DMS53 (cell line): ENCODE measurements at regions not wholly inside any gene's neighbourhood (a gene's known extent, or its start where the extent isn't known, plus 50 kb on each side); places are given as distances from the start of the nearest gene placed in this dataset.

ENCODE experiments used
- DNase-seq: peaks from one replicate; lab custom pipeline; 2025; lab: John Stamatoyannopoulos, UW

GRCh38 chr5:143730112-143730801, 81.7 kb upstream of the HMHB1 start:
- no peak for DNase-seq

- DNase-seq = no peak
Observed at GRCh38 chr5:143729334-143729946, 82.5 kb upstream of the HMHB1 start.

DNA sequence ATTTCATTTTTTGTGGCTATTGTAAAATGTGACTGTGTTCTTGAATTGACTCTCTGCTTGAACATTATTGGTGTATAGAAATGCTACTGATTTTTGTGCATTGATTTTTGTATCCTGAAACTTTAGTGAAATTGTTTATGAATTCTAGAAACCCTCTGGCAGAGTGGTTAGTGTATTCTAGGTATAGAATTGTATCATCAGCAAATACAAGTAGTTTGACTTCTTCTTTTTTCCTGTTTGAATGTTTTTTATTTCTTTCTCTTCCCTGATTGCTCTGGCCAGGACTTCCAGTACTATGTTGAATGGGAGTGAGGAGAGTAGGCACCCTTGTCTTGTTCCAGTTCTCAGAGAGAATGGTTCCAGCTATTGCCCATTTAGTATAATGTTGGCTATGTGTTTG, 88.8 kb upstream of the HMHB1 start:
- no peak for DNase-seq

- DNase-seq = no peak
Observed at GRCh38 chr5:143721925-143722324, 90.0 kb upstream of the HMHB1 start.

- no peak for DNase-seq
Observed at GRCh38 chr5:143720689-143721088, 91.3 kb upstream of the HMHB1 start.

- no peak for DNase-seq
Observed at GRCh38 chr5:143717400-143717799, 94.6 kb upstream of the HMHB1 start.

GRCh38 chr5:143716881-143717280, 95.1 kb upstream of the HMHB1 start:
- no peak for DNase-seq

GRCh38 chr5:143715616-143716015, 96.3 kb upstream of the HMHB1 start:
- no peak for DNase-seq

GRCh38 chr5:143714629-143715028, 97.3 kb upstream of the HMHB1 start:
- DNase-seq = peak; percentile 28

DNA sequence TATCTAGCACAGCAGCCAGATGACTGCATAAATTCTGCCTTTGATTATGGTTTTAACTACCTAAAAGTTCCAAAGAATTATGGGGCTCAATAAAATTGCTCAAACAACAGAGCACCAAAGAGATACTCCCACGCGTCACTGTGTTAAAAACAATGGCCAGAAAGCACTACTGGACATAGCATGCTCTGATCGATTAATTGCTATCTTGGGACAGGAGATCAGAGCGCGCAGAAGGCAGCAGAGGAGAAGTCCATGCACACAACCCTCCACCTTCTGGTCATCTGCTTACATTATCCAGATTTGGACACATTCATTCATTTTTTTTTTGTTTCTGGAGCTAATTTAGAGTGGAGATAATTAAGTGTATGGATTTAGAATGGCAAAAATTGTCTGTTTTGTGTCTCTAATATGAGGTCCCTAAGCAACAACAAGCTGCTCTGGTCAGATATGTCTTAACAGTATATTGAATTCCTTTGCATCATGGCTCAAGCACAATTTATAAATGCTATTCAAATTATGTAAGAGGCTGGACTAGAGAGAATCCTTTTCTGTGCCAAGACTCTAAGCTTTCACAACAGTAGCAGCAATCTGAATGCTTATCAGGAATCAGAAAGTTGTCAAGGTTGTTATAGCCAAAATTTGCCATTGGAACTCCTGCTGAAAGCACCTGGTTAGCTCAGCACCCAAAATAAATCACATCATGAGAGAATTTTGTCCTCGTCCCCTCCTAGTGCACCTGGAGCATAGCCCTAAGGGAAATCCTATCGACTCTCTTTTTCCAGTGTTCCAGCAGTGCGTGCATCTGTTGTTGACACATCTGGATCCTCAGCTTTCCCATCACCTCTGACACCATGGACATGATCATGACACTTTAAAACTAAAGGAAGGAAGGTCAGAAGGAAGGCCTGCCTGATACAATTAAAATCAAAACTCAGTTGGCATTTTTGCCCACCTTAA, 98.6 kb upstream of the HMHB1 start:
- DNase-seq = no peak

DNA sequence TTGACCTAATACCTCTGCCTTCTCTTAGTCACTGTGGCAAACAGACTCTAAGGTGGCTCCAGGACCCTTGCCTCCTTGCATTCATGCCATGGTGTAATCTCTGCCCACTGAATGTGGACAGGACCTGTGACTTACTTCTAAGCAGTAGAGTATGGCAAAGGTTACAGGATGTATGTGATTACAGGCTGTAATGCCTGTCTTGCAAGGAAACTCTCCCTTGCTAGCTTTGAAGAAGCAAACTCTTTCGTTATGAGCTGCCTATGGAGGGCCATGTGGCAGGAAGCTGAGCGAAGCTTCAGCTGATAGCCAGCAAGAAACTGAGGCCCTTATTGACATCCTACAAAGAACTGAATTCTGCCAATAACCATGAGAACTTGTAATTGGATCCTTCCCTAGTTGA, 103.3 kb upstream of the HMHB1 start:
- no peak for DNase-seq

- DNase-seq = no peak
Observed at GRCh38 chr5:143707806-143708205, 104.2 kb upstream of the HMHB1 start.

DNA sequence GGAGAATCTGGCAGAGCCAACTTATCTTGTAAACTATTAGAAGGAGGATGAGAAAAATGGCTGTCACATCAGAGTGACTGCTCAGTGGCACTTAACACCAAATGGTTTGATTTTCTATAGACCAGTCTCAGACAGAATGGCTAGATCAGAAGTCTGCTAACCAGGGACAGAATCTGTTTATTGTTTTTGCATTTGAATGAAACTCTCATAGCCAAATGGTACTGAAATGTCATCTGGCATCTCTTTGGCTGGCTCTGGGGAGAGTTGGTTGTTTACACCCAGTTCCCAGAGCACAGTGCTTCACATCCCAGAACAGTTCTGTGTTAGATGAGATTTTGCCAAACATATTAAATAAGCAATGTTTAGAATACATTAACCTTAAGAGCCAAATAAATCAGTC, 106.6 kb upstream of the HMHB1 start:
- no peak for DNase-seq

DNA sequence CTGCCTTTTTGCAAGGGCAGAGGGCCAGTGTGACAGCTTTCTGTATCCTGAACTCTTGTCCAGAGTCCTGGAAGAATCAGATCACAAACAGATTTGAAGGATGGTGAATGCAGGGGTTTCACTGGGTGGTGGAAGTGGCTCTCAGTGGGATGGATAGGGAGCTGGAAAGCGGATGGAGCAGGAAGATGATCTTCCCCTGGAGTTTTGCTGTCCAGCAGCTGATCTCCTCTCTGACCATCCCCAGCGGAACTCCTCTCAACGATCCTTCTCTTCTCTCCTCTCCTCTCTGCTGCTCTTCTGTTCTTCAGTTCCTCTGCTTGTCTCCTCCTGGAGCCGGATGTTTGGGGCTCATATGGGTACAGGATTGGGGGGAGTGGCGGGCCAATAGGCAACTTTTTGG, 108.3 kb upstream of the HMHB1 start:
- DNase-seq = no peak

- DNase-seq = no peak
Observed at GRCh38 chr5:143701493-143701892, 110.5 kb upstream of the HMHB1 start.

DNA sequence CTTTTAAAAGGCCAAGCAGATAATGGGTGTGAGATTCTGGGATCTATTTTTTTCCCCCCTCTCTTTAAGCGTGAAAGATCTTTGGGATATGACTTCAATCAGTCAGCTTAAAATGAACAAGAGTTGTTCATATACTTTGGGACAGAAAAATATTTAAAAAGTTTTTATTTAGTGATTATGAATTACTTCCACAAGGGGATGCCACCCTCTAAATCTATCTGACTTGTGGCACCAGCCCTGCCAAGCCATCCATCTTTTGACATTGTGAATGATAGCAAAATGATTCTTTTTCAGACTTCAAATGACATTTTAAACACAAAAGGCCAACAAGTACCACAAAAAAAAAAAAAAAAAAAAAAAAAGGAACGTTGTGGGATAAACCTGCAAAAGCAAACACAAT, 111.0 kb upstream of the HMHB1 start:
- no peak for DNase-seq

DNA sequence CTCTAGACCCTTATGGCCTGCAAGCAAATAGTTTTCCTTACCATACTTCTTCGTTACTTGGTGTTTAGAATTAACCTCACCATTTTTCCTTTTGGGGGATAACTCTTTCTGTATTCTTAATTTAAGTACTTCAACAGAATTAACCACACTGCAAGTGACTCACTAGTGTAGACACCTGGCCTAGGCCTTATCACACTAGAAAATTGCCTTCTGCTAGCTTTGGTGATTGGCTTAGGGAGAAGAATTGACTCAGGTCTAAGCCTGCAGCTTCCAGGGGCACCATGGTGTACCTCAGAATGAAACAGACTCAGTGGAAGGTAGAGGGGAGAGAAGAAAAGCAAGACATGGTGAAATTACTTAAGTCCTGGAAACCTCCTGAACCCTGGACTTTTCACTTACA, 112.8 kb upstream of the HMHB1 start:
- peak; percentile 41 for DNase-seq

DNA sequence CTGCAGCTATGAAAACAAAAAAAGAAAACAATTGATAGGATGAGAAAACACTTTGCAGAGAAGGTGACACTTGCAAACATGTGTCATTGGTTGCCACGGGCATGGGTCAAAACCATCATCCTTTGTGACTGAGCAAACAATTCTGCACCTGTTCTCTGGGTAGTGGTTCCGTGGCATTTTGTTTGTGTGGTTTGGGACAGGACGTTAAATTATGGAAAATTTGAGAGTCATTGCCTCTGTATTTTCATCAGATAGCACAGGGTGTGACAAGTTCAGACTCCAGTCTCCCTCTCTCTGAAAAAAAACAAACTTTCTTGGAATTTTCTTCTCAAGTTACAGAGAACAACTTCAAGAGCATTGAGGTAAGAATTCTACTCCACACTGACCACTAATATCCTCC, 113.4 kb upstream of the HMHB1 start:
- peak; percentile 86 for DNase-seq

GRCh38 chr5:143696921-143697320, 115.0 kb upstream of the HMHB1 start:
- no peak for DNase-seq

DNA sequence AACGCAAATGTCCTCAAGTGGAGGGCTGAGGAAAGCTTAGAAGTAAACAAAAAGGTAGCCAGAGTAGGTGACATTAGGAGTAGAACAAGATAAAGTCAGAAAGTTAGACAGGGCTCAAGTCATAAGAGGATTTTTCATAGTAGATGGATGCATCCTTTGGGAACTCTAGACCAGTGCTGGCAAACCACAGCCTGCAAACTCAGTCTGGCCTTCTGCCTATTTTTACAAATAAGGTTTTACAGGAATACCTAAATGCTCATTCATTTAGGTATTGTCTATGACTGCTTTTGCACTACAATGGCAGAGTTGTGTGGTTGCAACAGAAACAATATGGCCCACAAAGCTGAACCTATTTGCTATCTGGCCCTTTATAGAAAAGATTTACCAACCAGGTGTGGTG, 116.0 kb upstream of the HMHB1 start:
- no peak for DNase-seq

DNA sequence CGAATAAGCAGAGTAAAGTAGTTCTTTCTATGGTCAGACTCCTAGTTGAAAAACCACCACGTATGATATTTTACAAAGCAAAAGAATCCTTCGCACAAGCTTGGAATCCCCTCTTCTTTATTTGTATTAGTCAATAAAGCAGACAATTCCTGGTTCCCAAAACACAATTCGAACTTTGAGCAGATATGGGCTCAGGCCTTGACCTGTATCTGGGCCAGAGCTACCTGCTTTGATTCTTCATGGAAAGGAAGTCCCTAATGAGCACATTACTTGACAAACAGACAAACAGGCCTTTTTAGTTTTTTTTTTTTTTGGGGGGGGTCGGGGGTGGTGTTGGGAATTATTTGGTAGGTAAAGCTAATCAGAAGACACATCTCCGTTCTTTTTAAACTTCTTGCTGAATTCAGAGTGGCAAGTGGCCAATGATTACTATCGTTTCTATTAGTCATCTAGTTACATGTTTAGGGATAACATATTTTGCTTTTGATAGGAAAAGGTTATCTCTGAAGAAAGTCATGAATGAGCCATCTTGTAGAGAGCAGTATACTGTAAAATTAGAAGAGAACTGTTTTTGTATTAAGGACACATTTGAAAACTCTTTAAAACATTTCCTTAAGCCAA, 116.6 kb upstream of the HMHB1 start:
- no peak for DNase-seq

DNA sequence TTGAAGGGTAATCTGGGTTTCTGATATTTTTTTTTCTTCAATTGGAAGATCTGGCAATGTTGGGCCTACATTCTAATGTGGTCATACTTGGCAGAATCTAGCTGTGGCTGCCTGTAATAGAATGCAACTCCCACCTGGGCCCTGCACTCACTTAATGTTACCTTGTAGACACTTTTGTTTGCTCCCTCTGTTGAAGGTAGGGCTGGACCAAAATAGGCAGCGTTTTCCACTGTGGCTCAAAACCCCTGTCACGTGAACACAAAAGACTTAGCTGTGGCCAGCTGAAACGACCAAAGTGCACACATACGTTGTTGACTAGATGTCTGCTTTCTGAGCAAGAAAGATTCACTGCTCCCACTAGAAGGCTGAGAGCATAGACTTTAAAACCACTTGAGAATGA, 117.6 kb upstream of the HMHB1 start:
- no peak for DNase-seq
